ENCODE measurements at regions not wholly inside any gene's neighbourhood (a gene's known extent, or its start where the extent isn't known, plus 50 kb on each side); places are given as distances from the start of the nearest gene placed in this dataset.

DNA sequence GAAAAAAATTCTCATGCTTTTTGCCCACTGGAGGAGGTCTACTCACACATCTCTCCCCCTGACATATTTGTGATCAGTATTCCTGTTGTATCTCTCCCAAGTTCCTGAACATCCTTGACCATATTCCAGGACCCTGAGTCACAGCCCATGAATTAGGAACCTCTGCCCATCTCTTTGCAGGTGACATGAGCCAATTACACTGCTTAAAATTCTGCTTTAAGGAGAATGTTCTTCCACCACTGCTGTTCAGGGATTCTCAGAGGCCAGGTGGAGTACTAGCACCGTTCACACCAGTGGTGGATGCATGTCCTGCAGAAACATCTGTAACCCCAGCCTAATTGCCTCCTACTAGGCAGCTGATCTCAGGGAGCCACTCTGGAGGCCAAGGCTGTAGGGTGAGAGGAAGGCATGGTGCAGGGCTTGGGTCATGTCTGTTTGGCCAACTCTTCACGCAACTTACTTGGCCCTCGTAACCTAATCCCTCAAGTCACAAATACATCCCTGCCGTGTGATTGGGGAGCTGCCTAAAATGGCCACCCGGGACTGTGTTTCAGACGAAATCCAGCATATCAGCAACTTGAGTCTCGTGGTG lies 104.8 kb downstream of the GGTLC2 start:
- TF ChIP-seq, protein P1, sequence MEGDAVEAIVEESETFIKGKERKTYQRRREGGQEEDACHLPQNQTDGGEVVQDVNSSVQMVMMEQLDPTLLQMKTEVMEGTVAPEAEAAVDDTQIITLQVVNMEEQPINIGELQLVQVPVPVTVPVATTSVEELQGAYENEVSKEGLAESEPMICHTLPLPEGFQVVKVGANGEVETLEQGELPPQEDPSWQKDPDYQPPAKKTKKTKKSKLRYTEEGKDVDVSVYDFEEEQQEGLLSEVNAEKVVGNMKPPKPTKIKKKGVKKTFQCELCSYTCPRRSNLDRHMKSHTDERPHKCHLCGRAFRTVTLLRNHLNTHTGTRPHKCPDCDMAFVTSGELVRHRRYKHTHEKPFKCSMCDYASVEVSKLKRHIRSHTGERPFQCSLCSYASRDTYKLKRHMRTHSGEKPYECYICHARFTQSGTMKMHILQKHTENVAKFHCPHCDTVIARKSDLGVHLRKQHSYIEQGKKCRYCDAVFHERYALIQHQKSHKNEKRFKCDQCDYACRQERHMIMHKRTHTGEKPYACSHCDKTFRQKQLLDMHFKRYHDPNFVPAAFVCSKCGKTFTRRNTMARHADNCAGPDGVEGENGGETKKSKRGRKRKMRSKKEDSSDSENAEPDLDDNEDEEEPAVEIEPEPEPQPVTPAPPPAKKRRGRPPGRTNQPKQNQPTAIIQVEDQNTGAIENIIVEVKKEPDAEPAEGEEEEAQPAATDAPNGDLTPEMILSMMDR (IDR thresholded peaks at IDR 0.05): no peak
- TF ChIP-seq POLR2A (IDR thresholded peaks at IDR 0.05): no peak

All from gastroesophageal sphincter (tissue), 3 donors.